Stomach (tissue), 4 donors: ENCODE measurements at regions not wholly inside any gene's neighbourhood (a gene's known extent, or its start where the extent isn't known, plus 50 kb on each side); places are given as distances from the start of the nearest gene placed in this dataset.

ENCODE experiments used
- EP300 ChIP-seq: sonication (generic); formaldehyde crosslinking; IDR thresholded peaks from one replicate; pipeline ENCODE4 v1.6.1; 2017; ENCODE audit warnings: antibody characterized with exemption
- POLR2A ChIP-seq, 4 donors: fragments of 450-650 bp; IDR thresholded peaks; one replicate each; pipeline ENCODE4 v1.6.1; 2016; ENCODE audit warnings: antibody characterized with exemption in 4 of 4, control low read depth in 2 of 4, mild to moderate bottlenecking in 1 of 4, moderate library complexity in 1 of 4
- POLR2AphosphoS5 ChIP-seq, 3 donors: sonication (generic); formaldehyde crosslinking; IDR thresholded peaks; one replicate each; pipeline ENCODE4 v1.6.1; 2016; ENCODE audit warnings: antibody characterized with exemption in 3 of 3
- TF ChIP-seq, protein P1 (sequence below), 7 experiments: fragments of 450-650 bp in 4 of 7; fragments of 200-600 bp in 3 of 7; sonication (generic) in 3 of 7; IDR thresholded peaks; one replicate each; pipeline ENCODE4 v1.5.1; 2016 to 2019; ENCODE audit warnings: antibody characterized with exemption in 7 of 7, control low read depth in 2 of 7, mild to moderate bottlenecking in 1 of 7

DNA sequence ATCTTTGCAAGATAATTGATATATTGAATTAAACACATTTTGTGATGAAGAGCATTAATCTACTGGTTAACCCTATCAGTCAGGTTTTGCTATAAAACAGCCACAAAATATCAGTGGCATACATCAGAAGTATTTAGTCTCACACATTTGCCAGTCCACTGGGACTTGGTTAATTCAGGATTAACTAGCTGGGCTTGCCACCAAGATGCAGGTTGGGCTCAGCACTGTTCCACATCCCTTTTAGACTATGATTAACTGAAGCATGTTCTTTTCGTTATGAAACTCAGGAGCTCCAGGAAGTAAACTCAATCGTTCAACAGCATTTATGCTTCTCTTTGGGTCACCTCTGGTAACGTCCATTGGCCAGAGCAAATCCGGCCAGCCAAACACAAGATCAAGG, 538.1 kb upstream of the HS3ST1 start:
- TF ChIP-seq POLR2A (IDR thresholded peaks at IDR 0.05) = no peak
- TF ChIP-seq, protein P1, sequence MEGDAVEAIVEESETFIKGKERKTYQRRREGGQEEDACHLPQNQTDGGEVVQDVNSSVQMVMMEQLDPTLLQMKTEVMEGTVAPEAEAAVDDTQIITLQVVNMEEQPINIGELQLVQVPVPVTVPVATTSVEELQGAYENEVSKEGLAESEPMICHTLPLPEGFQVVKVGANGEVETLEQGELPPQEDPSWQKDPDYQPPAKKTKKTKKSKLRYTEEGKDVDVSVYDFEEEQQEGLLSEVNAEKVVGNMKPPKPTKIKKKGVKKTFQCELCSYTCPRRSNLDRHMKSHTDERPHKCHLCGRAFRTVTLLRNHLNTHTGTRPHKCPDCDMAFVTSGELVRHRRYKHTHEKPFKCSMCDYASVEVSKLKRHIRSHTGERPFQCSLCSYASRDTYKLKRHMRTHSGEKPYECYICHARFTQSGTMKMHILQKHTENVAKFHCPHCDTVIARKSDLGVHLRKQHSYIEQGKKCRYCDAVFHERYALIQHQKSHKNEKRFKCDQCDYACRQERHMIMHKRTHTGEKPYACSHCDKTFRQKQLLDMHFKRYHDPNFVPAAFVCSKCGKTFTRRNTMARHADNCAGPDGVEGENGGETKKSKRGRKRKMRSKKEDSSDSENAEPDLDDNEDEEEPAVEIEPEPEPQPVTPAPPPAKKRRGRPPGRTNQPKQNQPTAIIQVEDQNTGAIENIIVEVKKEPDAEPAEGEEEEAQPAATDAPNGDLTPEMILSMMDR (IDR thresholded peaks at IDR 0.05) = no peak
- no peak for TF ChIP-seq POLR2AphosphoS5 (IDR thresholded peaks at IDR 0.05)
- no peak for TF ChIP-seq EP300
